Left renal cortex interstitium (tissue), 4 donors: ENCODE measurements at regions not wholly inside any gene's neighbourhood (a gene's known extent, or its start where the extent isn't known, plus 50 kb on each side); places are given as distances from the start of the nearest gene placed in this dataset.
"Not testable (repeated sequence)": the region's sequence is repeated elsewhere in the genome, so short reads cannot be mapped to it uniquely, and the experiment has no call there.

Experiments
- DNase-seq, 4 donors: peaks; one replicate each; pipeline ENCODE4 v3.0.0-alpha.2; 2013; ENCODE audit warnings: low read depth in 4 of 4, low spot score in 2 of 4, missing footprints in 1 of 4

GRCh38 chr9:82115900-82116299 lies 127.3 kb downstream of the SPATA31D1 start:
- no peak for DNase-seq

- no peak for DNase-seq
Measured at GRCh38 chr9:82116556-82116955, 128.0 kb downstream of the SPATA31D1 start.

- no peak for DNase-seq
Measured at GRCh38 chr9:82117026-82117811, 128.6 kb downstream of the SPATA31D1 start.

- no peak for DNase-seq
Measured at GRCh38 chr9:82122731-82123130, 134.2 kb downstream of the SPATA31D1 start.

- DNase-seq, result no peak
Measured at GRCh38 chr9:82124090-82124489, 135.5 kb downstream of the SPATA31D1 start.

GRCh38 chr9:82126256-82126655 lies 137.7 kb downstream of the SPATA31D1 start:
- no peak for DNase-seq

- DNase-seq, result no peak
Measured at GRCh38 chr9:82127465-82127864, 138.9 kb downstream of the SPATA31D1 start.

- no peak for DNase-seq
Measured at GRCh38 chr9:82128011-82128696, 139.6 kb downstream of the SPATA31D1 start.

- DNase-seq, result no peak
Measured at GRCh38 chr9:82129708-82130107, 141.1 kb downstream of the SPATA31D1 start.

GRCh38 chr9:82130331-82131042 lies 141.9 kb downstream of the SPATA31D1 start:
- DNase-seq, result no peak

GRCh38 chr9:82131072-82131471 lies 142.5 kb downstream of the SPATA31D1 start:
- no peak for DNase-seq

- no peak for DNase-seq
Measured at GRCh38 chr9:82132024-82132423, 143.5 kb downstream of the SPATA31D1 start.

GRCh38 chr9:82134010-82134409 lies 145.4 kb downstream of the SPATA31D1 start:
- DNase-seq, result no peak

- DNase-seq, result no peak
Measured at GRCh38 chr9:82135106-82135505, 146.5 kb downstream of the SPATA31D1 start.

- DNase-seq, result not testable (repeated sequence)
Measured at GRCh38 chr9:82138081-82138480, 149.5 kb downstream of the SPATA31D1 start.

GRCh38 chr9:82140471-82140870 lies 151.9 kb downstream of the SPATA31D1 start:
- DNase-seq, result no peak

- DNase-seq, result no peak
Measured at GRCh38 chr9:82144803-82145202, 156.2 kb downstream of the SPATA31D1 start.

GRCh38 chr9:82146677-82147076 lies 158.1 kb downstream of the SPATA31D1 start:
- no peak for DNase-seq

- no peak for DNase-seq
Measured at GRCh38 chr9:82147798-82148425, 159.3 kb downstream of the SPATA31D1 start.

- no peak for DNase-seq
Measured at GRCh38 chr9:82148426-82148810, 159.8 kb downstream of the SPATA31D1 start.

GRCh38 chr9:82148901-82149461 lies 160.4 kb downstream of the SPATA31D1 start:
- DNase-seq, result peak in 1 of 4 donors; percentile 31
